ENCODE measurements at regions not wholly inside any gene's neighbourhood (a gene's known extent, or its start where the extent isn't known, plus 50 kb on each side); places are given as distances from the start of the nearest gene placed in this dataset.

GRCh38 chr12:131402781-131403396 lies 308.0 kb upstream of the SFSWAP start:
- ATAC-seq: no peak

DNA sequence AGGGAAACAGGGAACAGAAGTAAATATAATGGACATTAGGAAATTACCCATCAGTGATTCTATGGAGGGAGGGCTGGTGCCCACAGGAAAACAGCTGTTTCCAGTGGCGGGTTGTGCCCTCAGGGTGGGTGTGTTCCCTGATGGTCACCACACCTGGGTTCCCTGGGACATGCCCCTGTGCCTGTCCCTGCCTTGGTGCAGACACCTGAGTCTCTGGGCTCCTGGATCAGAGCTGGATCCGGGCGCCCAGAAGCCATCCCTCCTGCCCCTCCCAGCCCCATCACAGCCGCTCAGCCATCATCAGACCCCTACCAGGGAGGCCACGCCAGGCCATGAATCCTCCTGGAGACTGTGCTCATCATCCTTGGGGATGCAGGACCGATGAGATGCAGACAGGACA lies 307.2 kb upstream of the SFSWAP start:
- Histone ChIP-seq H3K4me3 (no peak overlapping the region), H3K9me3 (no peaks in the 10 kb centered on the region), H3K27me3 (ENCODE audit: insufficient read depth in 3 of 3, low read length in 2 of 3) (peaks cover 0 to 7% (median 0%) of the 10 kb centered on the region in 3 donors), H3K36me3 (ENCODE audit: insufficient read depth in 1 of 2, low read depth in 1 of 2) (no peaks in the 10 kb centered on the region), H3K4me1 (no peaks in the 10 kb centered on the region), H3K27ac (no peak overlapping the region)
- DNase-seq: no peak
- WGBS, 3 donors: 84 to 90% (median 86%) methylated on average over 6 of the region's 6 CpGs
- intact Hi-C loops (cut with DNase I): no loop called here
- no peak for ATAC-seq
- TF ChIP-seq, protein P1, sequence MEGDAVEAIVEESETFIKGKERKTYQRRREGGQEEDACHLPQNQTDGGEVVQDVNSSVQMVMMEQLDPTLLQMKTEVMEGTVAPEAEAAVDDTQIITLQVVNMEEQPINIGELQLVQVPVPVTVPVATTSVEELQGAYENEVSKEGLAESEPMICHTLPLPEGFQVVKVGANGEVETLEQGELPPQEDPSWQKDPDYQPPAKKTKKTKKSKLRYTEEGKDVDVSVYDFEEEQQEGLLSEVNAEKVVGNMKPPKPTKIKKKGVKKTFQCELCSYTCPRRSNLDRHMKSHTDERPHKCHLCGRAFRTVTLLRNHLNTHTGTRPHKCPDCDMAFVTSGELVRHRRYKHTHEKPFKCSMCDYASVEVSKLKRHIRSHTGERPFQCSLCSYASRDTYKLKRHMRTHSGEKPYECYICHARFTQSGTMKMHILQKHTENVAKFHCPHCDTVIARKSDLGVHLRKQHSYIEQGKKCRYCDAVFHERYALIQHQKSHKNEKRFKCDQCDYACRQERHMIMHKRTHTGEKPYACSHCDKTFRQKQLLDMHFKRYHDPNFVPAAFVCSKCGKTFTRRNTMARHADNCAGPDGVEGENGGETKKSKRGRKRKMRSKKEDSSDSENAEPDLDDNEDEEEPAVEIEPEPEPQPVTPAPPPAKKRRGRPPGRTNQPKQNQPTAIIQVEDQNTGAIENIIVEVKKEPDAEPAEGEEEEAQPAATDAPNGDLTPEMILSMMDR (IDR thresholded peaks at IDR 0.05): no peak

More at GRCh38 chr12:131402781-131403396, 308.0 kb upstream of the SFSWAP start:
- TF ChIP-seq, protein P1 (IDR thresholded peaks at IDR 0.05): no peak
- 55 to 81% (median 67%) methylated on average over 14 of the region's 14 CpGs for WGBS, 3 donors
- H3K9me3 ChIP-seq: peaks cover under 1% of the 10 kb centered on the region
- DNase-seq: no peak
- no peak overlapping the region for H3K27ac ChIP-seq
- H3K4me3 ChIP-seq: no peak overlapping the region
- H3K27me3 ChIP-seq (ENCODE audit: insufficient read depth in 3 of 3, low read length in 2 of 3): peaks cover 0 to 7% (median 0%) of the 10 kb centered on the region in 3 donors
- no peaks in the 10 kb centered on the region for H3K36me3 ChIP-seq (ENCODE audit: insufficient read depth in 1 of 2, low read depth in 1 of 2)
- H3K4me1 ChIP-seq: no peaks in the 10 kb centered on the region
- intact Hi-C loops (cut with DNase I): no loop called here

DNA sequence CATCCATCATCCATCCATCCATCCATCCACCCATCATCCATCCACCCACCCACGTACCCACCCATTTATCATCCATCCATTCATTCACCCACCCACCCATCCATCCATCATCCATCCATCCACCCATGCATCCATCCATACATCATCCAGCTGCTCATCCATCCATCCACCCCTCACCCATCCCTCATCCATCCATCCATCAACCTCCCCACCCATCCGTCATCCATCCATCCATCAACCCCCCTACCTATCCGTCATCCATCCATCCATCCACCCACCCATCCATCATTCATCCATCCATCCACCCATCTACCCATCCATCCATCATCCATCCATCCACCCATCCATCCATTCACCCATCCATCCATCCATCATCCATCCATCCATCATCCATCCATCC lies 306.2 kb upstream of the SFSWAP start:
- H3K4me3 ChIP-seq: no peak overlapping the region
- no peaks in the 10 kb centered on the region for H3K36me3 ChIP-seq (ENCODE audit: insufficient read depth in 1 of 2, low read depth in 1 of 2)
- ATAC-seq (no peak), DNase-seq (no peak)
- TF ChIP-seq, protein P1 (IDR thresholded peaks at IDR 0.05): no peak
- WGBS, 3 donors: 87 to 95% (median 94%) methylated on average over 3 of the region's 3 CpGs
- peaks cover 0 to 7% (median 0%) of the 10 kb centered on the region in 3 donors for H3K27me3 ChIP-seq (ENCODE audit: insufficient read depth in 3 of 3, low read length in 2 of 3)
- no peaks in the 10 kb centered on the region for H3K4me1 ChIP-seq
- intact Hi-C loops (cut with DNase I): no loop called here
- no peaks in the 10 kb centered on the region for H3K9me3 ChIP-seq
- H3K27ac ChIP-seq: no peak overlapping the region

DNA sequence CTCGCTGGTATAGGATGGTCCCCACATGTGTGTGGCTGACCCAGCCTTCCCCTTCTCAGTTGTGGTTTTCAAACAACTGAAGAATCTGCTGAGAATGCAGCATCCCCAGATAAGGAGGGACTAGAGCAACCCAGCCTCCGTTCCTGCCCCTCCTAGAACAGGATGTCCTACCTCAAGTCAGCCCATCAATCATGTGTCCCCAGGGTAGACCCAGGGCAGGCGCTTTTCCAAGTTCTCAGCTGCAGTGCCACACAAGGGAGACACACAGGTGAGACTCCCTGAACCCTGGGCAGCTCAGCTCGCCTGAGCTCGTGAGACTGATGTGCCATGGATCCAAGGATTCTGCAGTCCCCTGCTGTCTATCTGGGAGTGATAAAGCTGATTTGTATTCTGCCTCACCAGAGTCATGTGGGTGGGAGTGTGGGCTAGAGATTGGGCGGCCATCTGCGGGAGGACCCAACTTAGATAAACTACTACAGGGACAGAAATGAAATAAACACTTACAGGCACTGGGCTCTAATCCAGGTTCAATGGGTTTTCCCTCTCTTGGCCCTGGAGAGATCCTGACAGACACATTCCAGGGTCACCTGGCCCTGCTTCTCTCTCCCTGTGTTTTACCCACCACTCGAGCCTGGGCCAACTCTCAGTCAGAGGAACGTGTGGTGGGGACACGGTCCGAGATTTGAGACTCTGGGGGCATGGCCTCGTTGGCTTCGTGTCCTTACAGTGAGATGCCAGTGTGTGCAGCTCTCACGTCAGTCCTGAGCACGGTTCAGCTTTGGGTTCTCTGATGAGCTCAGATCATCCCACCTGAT lies 303.5 kb upstream of the SFSWAP start:
- TF ChIP-seq, protein P1 (IDR thresholded peaks at IDR 0.05): no peak
- Histone ChIP-seq H3K27me3 (ENCODE audit: insufficient read depth in 3 of 3, low read length in 2 of 3) (peaks cover 0 to 7% (median 2%) of the 10 kb centered on the region in 3 donors), H3K36me3 (ENCODE audit: insufficient read depth in 1 of 2, low read depth in 1 of 2) (no peaks in the 10 kb centered on the region), H3K4me3 (no peak overlapping the region), H3K4me1 (no peaks in the 10 kb centered on the region), H3K27ac (no peak overlapping the region), H3K9me3 (no peaks in the 10 kb centered on the region)
- WGBS, 3 donors: 58 to 65% (median 64%) methylated on average over 15 of the region's 15 CpGs
- intact Hi-C loops (cut with DNase I): no loop called here
- DNase-seq: no peak
- ATAC-seq: no peak

Data from psoas muscle (tissue), 7 donors.